GM23338 (cell line): ENCODE measurements at regions not wholly inside any gene's neighbourhood (a gene's known extent, or its start where the extent isn't known, plus 50 kb on each side); places are given as distances from the start of the nearest gene placed in this dataset.

ENCODE experiments used
- ATAC-seq: fragments of 200-7000 bp; cut with Tn5 transposase; 3 replicates; pipeline ENCODE4 v1.9.1; 2020
- DNase-seq: peaks from one replicate; pipeline ENCODE4 v3.0.0-alpha.2; 2015; ENCODE audit warnings: low spot score
- H2AFZ ChIP-seq: fragments of 200-600 bp; sonication (generic); 2 replicates; pipeline ENCODE4 v1.8.0; 2016; ENCODE audit warnings: antibody characterized with exemption, mild to moderate bottlenecking, moderate library complexity
- H3F3A ChIP-seq: fragments of 200-600 bp; sonication (generic); replicated peaks from 2 replicates; pipeline ENCODE4 v1.8.0; 2017; ENCODE audit warnings: antibody characterized with exemption, mixed run types, low read depth
- H3K27ac ChIP-seq: fragments of 200-600 bp; sonication (generic); 2 replicates; pipeline ENCODE4 v1.6.1; 2016; ENCODE audit warnings: low read depth
- H3K27me3 ChIP-seq: fragments of 200-600 bp; sonication (generic); 2 replicates; pipeline ENCODE4 v1.8.0; 2016; ENCODE audit warnings: mild to moderate bottlenecking, mixed run types, moderate library complexity; ENCODE audit not compliant: insufficient read depth
- H3K36me3 ChIP-seq: fragments of 200-600 bp; sonication (generic); 2 replicates; pipeline ENCODE4 v1.8.0; 2016; ENCODE audit warnings: mild to moderate bottlenecking; ENCODE audit not compliant: insufficient read depth
- H3K4me1 ChIP-seq: fragments of 200-600 bp; sonication (generic); 2 replicates; pipeline ENCODE4 v1.8.0; 2016; ENCODE audit warnings: mild to moderate bottlenecking, moderate library complexity; ENCODE audit not compliant: insufficient read depth
- H3K4me2 ChIP-seq: fragments of 200-600 bp; sonication (generic); 2 replicates; pipeline ENCODE4 v1.7.1; 2017; ENCODE audit warnings: mixed run types
- H3K4me3 ChIP-seq: fragments of 200-600 bp; sonication (generic); 2 replicates; pipeline ENCODE4 v1.6.1; 2016; ENCODE audit warnings: mixed run types
- H3K79me2 ChIP-seq: fragments of 200-600 bp; sonication (generic); replicated peaks from 2 replicates; pipeline ENCODE4 v1.8.0; 2017; ENCODE audit warnings: mild to moderate bottlenecking; ENCODE audit not compliant: insufficient read depth
- H3K9me2 ChIP-seq: fragments of 200-600 bp; sonication (generic); 2 replicates; pipeline ENCODE4 v1.8.0; 2017; ENCODE audit not compliant: insufficient read depth
- H4K20me1 ChIP-seq: fragments of 200-600 bp; sonication (generic); replicated peaks from 2 replicates; pipeline ENCODE4 v1.8.0; 2017; ENCODE audit warnings: mild to moderate bottlenecking; ENCODE audit not compliant: insufficient read depth
- H3K27ac Mint-ChIP-seq: 2 replicates; pipeline ENCODE4 v1.8.0; 2020; ENCODE audit warnings: inconsistent platforms, mild to moderate bottlenecking, moderate library complexity, mixed read lengths
- H3K27me3 Mint-ChIP-seq: 3 replicates; pipeline ENCODE4 v1.8.0; 2022; ENCODE audit warnings: low read depth, mild to moderate bottlenecking, moderate library complexity, mixed read lengths, inconsistent platforms; ENCODE audit not compliant: insufficient read depth, poor library complexity
- H3K36me3 Mint-ChIP-seq: 3 replicates; pipeline ENCODE4 v1.8.0; 2021; ENCODE audit warnings: low read depth, mild to moderate bottlenecking, inconsistent platforms, moderate library complexity, mixed read lengths
- H3K4me1 Mint-ChIP-seq: 3 replicates; pipeline ENCODE4 v1.8.0; 2020; ENCODE audit warnings: mild to moderate bottlenecking, inconsistent platforms, mixed read lengths
- H3K4me3 Mint-ChIP-seq: 3 replicates; pipeline ENCODE4 v1.8.0; 2021; ENCODE audit warnings: moderate library complexity, mild to moderate bottlenecking, inconsistent platforms, mixed read lengths
- H3K9me3 Mint-ChIP-seq: 3 replicates; pipeline ENCODE4 v1.8.0; 2020; ENCODE audit warnings: moderate library complexity, mild to moderate bottlenecking, inconsistent platforms, mixed read lengths
- CREB1 ChIP-seq: fragments of 250-450 bp; sonication (Bioruptor Pico); IDR thresholded peaks from 2 replicates; pipeline ENCODE4 v1.5.0; 2020; ENCODE audit warnings: low read depth, mild to moderate bottlenecking, moderate library complexity
- EZH2phosphoT487 ChIP-seq: fragments of 200-600 bp; sonication (generic); IDR thresholded peaks from one replicate; pipeline ENCODE4 v1.8.1; 2018; ENCODE audit warnings: antibody characterized with exemption; ENCODE audit not compliant: unreplicated experiment
- NANOG ChIP-seq: IDR thresholded peaks from 2 replicates; pipeline ENCODE4 v1.6.1; 2016; ENCODE audit warnings: antibody characterized with exemption, borderline replicate concordance
- REST ChIP-seq: IDR thresholded peaks from one replicate; pipeline ENCODE4 v1.6.1; 2018; ENCODE audit warnings: antibody characterized with exemption; ENCODE audit not compliant: unreplicated experiment
- TF ChIP-seq, protein P1 (sequence below), 2 experiments: fragments of 200-600 bp in 1 of 2; sonication (generic) in 1 of 2; conservative IDR thresholded peaks; 2 replicates each; pipeline versions ENCODE4 v1.5.1 to v1.6.1; 2016 to 2017; ENCODE audit warnings: antibody characterized with exemption in 2 of 2, low read depth in 2 of 2, mild to moderate bottlenecking in 2 of 2, moderate library complexity in 1 of 2

DNA sequence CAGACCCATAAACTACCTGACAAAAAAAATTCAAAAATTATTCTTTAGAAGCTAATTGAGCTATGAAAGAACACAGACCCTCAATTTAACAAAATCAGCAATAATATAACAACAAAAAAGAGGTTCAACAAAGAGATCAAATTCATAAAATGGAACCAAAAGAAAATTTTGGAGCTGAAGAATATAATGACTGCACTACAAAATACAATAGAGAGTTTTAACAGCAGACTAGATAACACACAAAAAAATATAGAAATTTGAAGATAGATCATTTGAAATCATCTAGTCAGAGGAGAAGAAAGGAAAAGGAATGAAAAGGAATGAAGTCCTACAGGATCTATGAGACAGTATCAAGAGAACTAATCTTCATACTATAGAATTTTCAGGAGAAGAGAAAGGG lies 422.1 kb downstream of the PAX1 start:
- no peaks in the 10 kb centered on the region for H3K4me1 ChIP-seq
- DNase-seq = no peak

GRCh38 chr20:22106308-22106938 lies 401.0 kb downstream of the PAX1 start:
- Histone ChIP-seq H3K4me1 (no peaks in the 10 kb centered on the region), H3K9me2 (no peaks in the 10 kb centered on the region), H2AFZ (no peak overlapping the region), H3K27ac (no peak overlapping the region), H4K20me1 (no peaks in the 10 kb centered on the region), H3K4me3 (no peak overlapping the region), H3F3A (no peaks in the 10 kb centered on the region), H3K27me3 (no peaks in the 10 kb centered on the region), H3K4me2 (no peak overlapping the region), H3K79me2 (no peaks in the 10 kb centered on the region), H3K36me3 (no peaks in the 10 kb centered on the region)
- Mint-ChIP-seq H3K27me3 (peaks cover 6% of the 10 kb centered on the region), H3K27ac (no peak overlapping the region), H3K9me3 (no peaks in the 10 kb centered on the region), H3K4me3 (no peak overlapping the region), H3K36me3 (no peaks in the 10 kb centered on the region), H3K4me1 (no peaks in the 10 kb centered on the region)
- ATAC-seq (peak; percentile 78), DNase-seq (peak; percentile 66)
- TF ChIP-seq EZH2phosphoT487 = no peak
- TF ChIP-seq REST = no peak
- TF ChIP-seq, protein P1, sequence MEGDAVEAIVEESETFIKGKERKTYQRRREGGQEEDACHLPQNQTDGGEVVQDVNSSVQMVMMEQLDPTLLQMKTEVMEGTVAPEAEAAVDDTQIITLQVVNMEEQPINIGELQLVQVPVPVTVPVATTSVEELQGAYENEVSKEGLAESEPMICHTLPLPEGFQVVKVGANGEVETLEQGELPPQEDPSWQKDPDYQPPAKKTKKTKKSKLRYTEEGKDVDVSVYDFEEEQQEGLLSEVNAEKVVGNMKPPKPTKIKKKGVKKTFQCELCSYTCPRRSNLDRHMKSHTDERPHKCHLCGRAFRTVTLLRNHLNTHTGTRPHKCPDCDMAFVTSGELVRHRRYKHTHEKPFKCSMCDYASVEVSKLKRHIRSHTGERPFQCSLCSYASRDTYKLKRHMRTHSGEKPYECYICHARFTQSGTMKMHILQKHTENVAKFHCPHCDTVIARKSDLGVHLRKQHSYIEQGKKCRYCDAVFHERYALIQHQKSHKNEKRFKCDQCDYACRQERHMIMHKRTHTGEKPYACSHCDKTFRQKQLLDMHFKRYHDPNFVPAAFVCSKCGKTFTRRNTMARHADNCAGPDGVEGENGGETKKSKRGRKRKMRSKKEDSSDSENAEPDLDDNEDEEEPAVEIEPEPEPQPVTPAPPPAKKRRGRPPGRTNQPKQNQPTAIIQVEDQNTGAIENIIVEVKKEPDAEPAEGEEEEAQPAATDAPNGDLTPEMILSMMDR (conservative IDR thresholded peaks at IDR 0.05; ENCODE audit: low read depth in 2 of 2) = peak; percentile 65 to 95
- no peak for TF ChIP-seq CREB1 (CRISPR knock-in tag)
- TF ChIP-seq NANOG = no peak

More for the DNA sequence above, 422.1 kb downstream of the PAX1 start:
- H4K20me1 ChIP-seq = no peaks in the 10 kb centered on the region
- H3K27ac Mint-ChIP-seq = no peak overlapping the region
- H3K27me3 Mint-ChIP-seq = peaks cover 3% of the 10 kb centered on the region
- H2AFZ ChIP-seq = no peak overlapping the region
- H3K4me1 Mint-ChIP-seq = no peaks in the 10 kb centered on the region
- no peak overlapping the region for H3K4me3 ChIP-seq
- H3K79me2 ChIP-seq = no peaks in the 10 kb centered on the region
- H3K4me3 Mint-ChIP-seq = no peak overlapping the region
- no peak overlapping the region for H3K27ac ChIP-seq
- H3K36me3 ChIP-seq = no peaks in the 10 kb centered on the region; the same call in 1 of the 2 replicates
- H3K4me2 ChIP-seq = no peak overlapping the region
- no peak for ATAC-seq
- no peaks in the 10 kb centered on the region for H3F3A ChIP-seq
- H3K9me3 Mint-ChIP-seq = peaks cover 16% of the 10 kb centered on the region
- H3K36me3 Mint-ChIP-seq = no peaks in the 10 kb centered on the region
- H3K27me3 ChIP-seq = no peaks in the 10 kb centered on the region
- peaks cover 3% of the 10 kb centered on the region; the same call in 1 of the 2 replicates for H3K9me2 ChIP-seq
- TF ChIP-seq REST = no peak
